ENCODE measurements at regions not wholly inside any gene's neighbourhood (a gene's known extent, or its start where the extent isn't known, plus 50 kb on each side); places are given as distances from the start of the nearest gene placed in this dataset.

- no peak for DNase-seq (ENCODE audit: low spot score)
- intact Hi-C loops (cut with micrococcal nuclease; ENCODE audit: unreplicated experiment): no loop called here
- no TSS peak for BruUV-seq (replicated peaks)
- H3K4me3 ChIP-seq (ENCODE audit: low read depth, low read length, poor library complexity, severe bottlenecking): no peak overlapping the region
- TF ChIP-seq CTCF (conservative IDR thresholded peaks at IDR 0.05; ENCODE audit: low read length): no peak
- no peak for TF ChIP-seq EZH2phosphoT487 (IDR thresholded peaks at IDR 0.05; ENCODE audit: borderline replicate concordance, low read depth, low read length)
- no peak overlapping the region for H2AFZ ChIP-seq (ENCODE audit: low read length)
- CTCF ChIA-PET (ENCODE audit: unreplicated experiment): no interaction called here
- H3K9me2 ChIP-seq (ENCODE audit: insufficient read depth, low read length): no peaks in the 10 kb centered on the region
- H3K27ac ChIP-seq (ENCODE audit: low read depth, low read length, poor library complexity, severe bottlenecking): no peak overlapping the region
- no peaks in the 10 kb centered on the region for H3K9me3 ChIP-seq (ENCODE audit: low read length)
- no peaks in the 10 kb centered on the region for H3K36me3 ChIP-seq (ENCODE audit: insufficient read depth, low read length)
- no peaks in the 10 kb centered on the region for H3K4me1 ChIP-seq (ENCODE audit: insufficient read depth, low read length, poor library complexity, severe bottlenecking)
- H4K20me1 ChIP-seq (ENCODE audit: insufficient read depth, low read length): no peaks in the 10 kb centered on the region
- POLR2A ChIA-PET: no interaction called here
- H3K79me2 ChIP-seq (ENCODE audit: insufficient read depth, low read depth, low read length): no peaks in the 10 kb centered on the region
- no peak overlapping the region for H3K4me2 ChIP-seq (ENCODE audit: low read length)
These were observed 140.9 kb upstream of the IQSEC1 start for GRCh38 chr3:13213911-13214846.

GRCh38 chr3:13213490-13213889, 140.3 kb upstream of the IQSEC1 start:
- Histone ChIP-seq H3K79me2 (ENCODE audit: insufficient read depth, low read depth, low read length) (no peaks in the 10 kb centered on the region), H4K20me1 (ENCODE audit: insufficient read depth, low read length) (no peaks in the 10 kb centered on the region), H3K36me3 (ENCODE audit: insufficient read depth, low read length) (no peaks in the 10 kb centered on the region), H3K9me3 (ENCODE audit: low read length) (no peaks in the 10 kb centered on the region), H3K4me2 (ENCODE audit: low read length) (no peak overlapping the region), H3K9me2 (ENCODE audit: insufficient read depth, low read length) (no peaks in the 10 kb centered on the region), H2AFZ (ENCODE audit: low read length) (no peak overlapping the region), H3K4me3 (ENCODE audit: low read depth, low read length, poor library complexity, severe bottlenecking) (no peak overlapping the region), H3K4me1 (ENCODE audit: insufficient read depth, low read length, poor library complexity, severe bottlenecking) (no peaks in the 10 kb centered on the region), H3K27ac (ENCODE audit: low read depth, low read length, poor library complexity, severe bottlenecking) (no peak overlapping the region)
- intact Hi-C loops (cut with micrococcal nuclease; ENCODE audit: unreplicated experiment): no loop called here
- ChIA-PET CTCF (ENCODE audit: unreplicated experiment) (no interaction called here), POLR2A (no interaction called here)
- TF ChIP-seq CTCF (conservative IDR thresholded peaks at IDR 0.05; ENCODE audit: low read length) (no peak), EZH2phosphoT487 (IDR thresholded peaks at IDR 0.05; ENCODE audit: borderline replicate concordance, low read depth, low read length) (no peak)
- no peak for DNase-seq (ENCODE audit: low spot score)
- BruUV-seq (replicated peaks): no TSS peak

- TF ChIP-seq EZH2phosphoT487 (IDR thresholded peaks at IDR 0.05; ENCODE audit: borderline replicate concordance, low read depth, low read length) (no peak), CTCF (conservative IDR thresholded peaks at IDR 0.05; ENCODE audit: low read length) (no peak)
- no peak for DNase-seq (ENCODE audit: low spot score)
- POLR2A ChIA-PET: interaction anchor here (1.6 kb wide), 1 partner anchor 12 kb away, joined by 4 read pairs; no protein-coding TSS in a partner anchor
- Histone ChIP-seq H3K9me3 (ENCODE audit: low read length) (no peaks in the 10 kb centered on the region), H3K79me2 (ENCODE audit: insufficient read depth, low read depth, low read length) (no peaks in the 10 kb centered on the region), H3K4me1 (ENCODE audit: insufficient read depth, low read length, poor library complexity, severe bottlenecking) (no peaks in the 10 kb centered on the region), H3K4me3 (ENCODE audit: low read depth, low read length, poor library complexity, severe bottlenecking) (no peak overlapping the region), H3K27ac (ENCODE audit: low read depth, low read length, poor library complexity, severe bottlenecking) (no peak overlapping the region), H2AFZ (ENCODE audit: low read length) (no peak overlapping the region), H3K36me3 (ENCODE audit: insufficient read depth, low read length) (no peaks in the 10 kb centered on the region), H3K9me2 (ENCODE audit: insufficient read depth, low read length) (no peaks in the 10 kb centered on the region), H3K4me2 (ENCODE audit: low read length) (no peak overlapping the region), H4K20me1 (ENCODE audit: insufficient read depth, low read length) (no peaks in the 10 kb centered on the region)
- CTCF ChIA-PET (ENCODE audit: unreplicated experiment): no interaction called here
- intact Hi-C loops (cut with micrococcal nuclease; ENCODE audit: unreplicated experiment): no loop called here
- no TSS peak for BruUV-seq (replicated peaks)
These were observed 138.5 kb upstream of the IQSEC1 start for GRCh38 chr3:13211605-13212210.

Data from OCI-LY7 (cell line).